ENCODE measurements at regions not wholly inside any gene's neighbourhood (a gene's known extent, or its start where the extent isn't known, plus 50 kb on each side); places are given as distances from the start of the nearest gene placed in this dataset.
"Not testable (repeated sequence)": the region's sequence is repeated elsewhere in the genome, so short reads cannot be mapped to it uniquely, and the experiment has no call there.

GRCh38 chr6:76165471-76166221 lies 93.2 kb upstream of the IMPG1 start:
- no peak overlapping the region for H3K4me2 ChIP-seq (ENCODE audit: low read length)
- no peak for TF ChIP-seq CTCF (IDR thresholded peaks at IDR 0.05; ENCODE audit: low read depth, low read length, poor library complexity, severe bottlenecking)
- no peak for TF ChIP-seq EZH2phosphoT487 (IDR thresholded peaks at IDR 0.05; ENCODE audit: borderline replicate concordance, low read length)
- H3F3A ChIP-seq (ENCODE audit: control insufficient read depth, insufficient read depth), result no peaks in the 10 kb centered on the region
- no peaks in the 10 kb centered on the region for H3K79me2 ChIP-seq (ENCODE audit: control insufficient read depth, low read length)
- no peaks in the 10 kb centered on the region for H3K36me3 ChIP-seq (ENCODE audit: control insufficient read depth, low read length)
- no peaks in the 10 kb centered on the region for H3K9me2 ChIP-seq (replicated peaks; ENCODE audit: control insufficient read depth, low read length)
- no peak overlapping the region for H3K27ac ChIP-seq (ENCODE audit: low read depth, low read length)
- no peaks in the 10 kb centered on the region; the same call in 1 of the 2 replicates for H3K9me3 ChIP-seq (ENCODE audit: control insufficient read depth, insufficient read depth, low read length)
- no peaks in the 10 kb centered on the region for H3K4me1 ChIP-seq (ENCODE audit: control insufficient read depth, low read length)
- H3K27me3 ChIP-seq (ENCODE audit: control insufficient read depth, low read length), result no peaks in the 10 kb centered on the region
- H4K20me1 ChIP-seq (ENCODE audit: control insufficient read depth, insufficient read depth, low read depth, low read length), result no peaks in the 10 kb centered on the region
- no peak overlapping the region for H3K4me3 ChIP-seq (ENCODE audit: low read length)

GRCh38 chr6:76162811-76163210 lies 90.3 kb upstream of the IMPG1 start:
- Histone ChIP-seq H3K9me3 (ENCODE audit: control insufficient read depth, insufficient read depth, low read length) (no peaks in the 10 kb centered on the region; the same call in 1 of the 2 replicates), H3K4me2 (ENCODE audit: low read length) (no peak overlapping the region), H3K4me3 (ENCODE audit: low read length) (no peak overlapping the region), H3K27ac (ENCODE audit: low read depth, low read length) (no peak overlapping the region), H3F3A (ENCODE audit: control insufficient read depth, insufficient read depth) (no peaks in the 10 kb centered on the region), H3K36me3 (ENCODE audit: control insufficient read depth, low read length) (no peaks in the 10 kb centered on the region), H3K27me3 (ENCODE audit: control insufficient read depth, low read length) (no peaks in the 10 kb centered on the region), H3K9me2 (replicated peaks; ENCODE audit: control insufficient read depth, low read length) (no peaks in the 10 kb centered on the region), H3K4me1 (ENCODE audit: control insufficient read depth, low read length) (no peaks in the 10 kb centered on the region), H3K79me2 (ENCODE audit: control insufficient read depth, low read length) (no peaks in the 10 kb centered on the region), H4K20me1 (ENCODE audit: control insufficient read depth, insufficient read depth, low read depth, low read length) (no peaks in the 10 kb centered on the region)
- no peak for TF ChIP-seq CTCF (IDR thresholded peaks at IDR 0.05; ENCODE audit: low read depth, low read length, poor library complexity, severe bottlenecking)
- TF ChIP-seq EZH2phosphoT487 (IDR thresholded peaks at IDR 0.05; ENCODE audit: borderline replicate concordance, low read length), result no peak

GRCh38 chr6:76157800-76158199 lies 85.3 kb upstream of the IMPG1 start:
- not testable (repeated sequence) for H3K36me3 ChIP-seq (ENCODE audit: control insufficient read depth, low read length); H3K27me3 ChIP-seq (ENCODE audit: control insufficient read depth, low read length); H3K9me3 ChIP-seq (ENCODE audit: control insufficient read depth, insufficient read depth, low read length); H3K9me2 ChIP-seq (replicated peaks; ENCODE audit: control insufficient read depth, low read length); H3K4me2 ChIP-seq (ENCODE audit: low read length); H4K20me1 ChIP-seq (ENCODE audit: control insufficient read depth, insufficient read depth, low read depth, low read length); H3K27ac ChIP-seq (ENCODE audit: low read depth, low read length); H3F3A ChIP-seq (ENCODE audit: control insufficient read depth, insufficient read depth); H3K4me1 ChIP-seq (ENCODE audit: control insufficient read depth, low read length); H3K79me2 ChIP-seq (ENCODE audit: control insufficient read depth, low read length); H3K4me3 ChIP-seq (ENCODE audit: low read length)

- Histone ChIP-seq H3K9me3 (ENCODE audit: control insufficient read depth, insufficient read depth, low read length) (no peaks in the 10 kb centered on the region), H3F3A (ENCODE audit: control insufficient read depth, insufficient read depth) (no peaks in the 10 kb centered on the region), H3K4me1 (ENCODE audit: control insufficient read depth, low read length) (no peaks in the 10 kb centered on the region), H3K36me3 (ENCODE audit: control insufficient read depth, low read length) (no peaks in the 10 kb centered on the region), H3K27me3 (ENCODE audit: control insufficient read depth, low read length) (no peaks in the 10 kb centered on the region), H3K4me2 (ENCODE audit: low read length) (no peak overlapping the region), H3K4me3 (ENCODE audit: low read length) (no peak overlapping the region), H3K27ac (ENCODE audit: low read depth, low read length) (no peak overlapping the region), H3K79me2 (ENCODE audit: control insufficient read depth, low read length) (no peaks in the 10 kb centered on the region), H4K20me1 (ENCODE audit: control insufficient read depth, insufficient read depth, low read depth, low read length) (no peaks in the 10 kb centered on the region), H3K9me2 (replicated peaks; ENCODE audit: control insufficient read depth, low read length) (no peaks in the 10 kb centered on the region)
- no peak for TF ChIP-seq EZH2phosphoT487 (IDR thresholded peaks at IDR 0.05; ENCODE audit: borderline replicate concordance, low read length)
- TF ChIP-seq CTCF (IDR thresholded peaks at IDR 0.05; ENCODE audit: low read depth, low read length, poor library complexity, severe bottlenecking), result no peak
These were observed 63.0 kb upstream of the IMPG1 start for GRCh38 chr6:76135481-76135880.

All from DOHH2 (cell line).